Anterior cingulate cortex (tissue), 58 donors: ENCODE measurements at regions not wholly inside any gene's neighbourhood (a gene's known extent, or its start where the extent isn't known, plus 50 kb on each side); places are given as distances from the start of the nearest gene placed in this dataset.
A peak's percentile ranks its signal among the peaks of the same experiment; 100 is the strongest.
"Not testable (repeated sequence)": the region's sequence is repeated elsewhere in the genome, so short reads cannot be mapped to it uniquely, and the experiment has no call there.

ENCODE experiments used
- DNase-seq, 58 donors: peaks; one replicate each; lab custom pipeline; 2025; lab: John Stamatoyannopoulos, UW

DNA sequence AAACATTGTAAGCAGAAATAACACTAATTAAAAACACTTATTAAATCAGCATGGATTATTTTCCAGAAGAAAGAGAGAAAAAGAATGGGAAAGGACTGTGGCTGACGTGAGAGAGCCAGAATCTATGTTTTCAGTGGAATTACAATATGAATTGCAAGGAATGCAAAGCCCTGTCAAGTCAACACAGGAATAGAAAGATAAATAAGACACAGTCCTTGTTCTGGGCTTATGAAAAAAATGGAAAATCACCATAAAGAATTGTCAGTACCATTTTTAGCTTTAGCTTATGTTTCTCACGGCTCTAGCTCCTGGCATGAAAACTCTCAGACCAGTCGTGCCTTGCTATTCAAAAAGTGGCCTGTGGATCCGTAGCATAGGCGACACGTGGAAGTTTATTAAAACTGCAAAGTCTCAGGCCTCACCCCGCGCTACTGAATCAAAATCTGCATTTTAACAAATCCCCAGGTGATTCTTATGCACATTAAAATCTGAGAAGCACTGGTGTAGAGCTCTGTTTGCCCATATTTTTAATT is 549.1 kb downstream of the RPS29 start:
- DNase-seq, result no peak

DNA sequence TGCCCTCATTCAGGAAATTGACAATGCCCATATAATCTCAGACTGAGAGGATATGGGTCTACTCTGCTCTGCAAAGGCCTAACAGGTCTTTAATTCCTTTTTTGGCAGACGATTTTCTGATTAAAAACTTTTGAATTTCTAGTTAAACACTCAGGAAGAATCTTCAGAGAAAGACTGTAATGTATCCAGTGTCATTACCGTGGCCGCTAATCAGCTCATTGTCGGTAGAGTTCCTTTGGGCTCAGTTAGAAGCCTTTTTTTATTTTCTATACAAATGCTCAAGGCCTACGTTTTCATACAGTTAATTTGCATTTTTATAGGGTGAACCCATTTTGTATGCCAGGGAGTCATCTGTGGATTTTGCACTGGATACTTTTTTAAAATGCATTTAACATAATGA is 549.9 kb downstream of the RPS29 start:
- DNase-seq, result no peak

DNA sequence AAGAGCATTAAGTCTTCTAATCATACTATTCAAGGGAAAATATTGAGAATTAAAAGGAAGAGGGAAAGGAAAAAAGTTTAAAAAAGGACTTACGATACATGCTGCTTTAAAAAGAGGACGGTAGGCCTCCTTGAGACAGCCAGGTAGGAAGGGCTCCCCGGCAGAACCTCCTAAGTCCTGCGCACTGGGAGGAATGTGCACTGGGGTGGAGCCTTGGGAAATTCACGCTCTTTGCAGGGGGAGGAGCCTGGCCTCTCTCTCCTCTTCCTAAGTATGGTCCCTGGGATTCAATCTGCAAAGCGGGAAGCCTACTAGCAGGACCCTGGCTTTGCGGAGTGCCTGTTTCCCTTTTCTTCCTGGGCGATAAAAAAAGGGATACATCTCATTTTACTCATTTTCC is 553.0 kb downstream of the RPS29 start:
- no peak for DNase-seq

DNA sequence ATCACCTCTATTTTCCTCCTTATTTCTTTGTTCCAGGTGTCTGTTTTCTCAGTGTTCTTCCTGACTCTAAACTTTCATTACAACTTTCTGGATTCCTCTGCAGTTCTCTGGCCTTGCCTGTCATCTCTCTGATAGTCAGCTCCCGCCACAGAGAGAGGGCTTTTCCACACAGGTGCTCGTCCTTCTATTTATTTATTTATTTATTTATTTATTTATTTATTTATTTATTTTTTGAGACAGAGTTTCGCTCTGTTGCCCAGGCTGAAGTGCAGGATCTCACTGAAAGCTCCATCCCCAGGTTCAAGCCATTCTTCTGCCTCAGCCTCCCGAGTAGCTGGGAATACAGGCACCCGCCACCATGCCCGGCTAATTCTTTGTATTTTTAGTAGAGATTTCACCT is 554.5 kb downstream of the RPS29 start:
- not testable (repeated sequence) for DNase-seq

DNA sequence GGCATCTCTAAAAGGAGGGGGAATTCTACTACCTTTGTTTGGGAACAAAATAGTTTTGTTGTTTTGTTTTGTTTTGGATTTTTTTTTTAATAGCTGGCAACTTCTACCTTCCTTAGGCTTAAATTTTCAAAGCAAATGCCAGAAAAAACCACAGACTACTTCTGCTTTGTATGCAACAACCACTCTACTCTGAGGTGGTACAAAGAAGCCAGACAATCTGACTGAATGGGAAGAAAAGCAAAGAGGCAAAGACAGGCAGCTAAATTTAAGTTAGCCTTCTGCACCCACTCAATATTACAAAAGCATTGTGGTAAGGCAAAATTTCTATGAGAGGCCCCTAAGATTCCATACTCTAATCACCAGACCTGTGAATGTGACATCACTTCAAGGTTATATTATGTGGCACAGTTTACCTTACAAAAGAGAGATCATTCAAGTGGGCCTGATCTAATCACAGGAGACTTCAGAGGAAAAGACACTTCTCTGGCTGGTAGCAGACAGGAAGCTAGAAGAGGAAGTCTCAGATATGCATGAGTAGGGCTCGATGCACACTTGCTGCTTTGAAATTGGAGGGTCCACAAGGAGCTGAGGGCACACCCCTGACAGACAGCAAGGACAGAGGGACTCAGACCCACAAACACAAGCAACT is 566.6 kb downstream of the RPS29 start:
- DNase-seq, result no peak

DNA sequence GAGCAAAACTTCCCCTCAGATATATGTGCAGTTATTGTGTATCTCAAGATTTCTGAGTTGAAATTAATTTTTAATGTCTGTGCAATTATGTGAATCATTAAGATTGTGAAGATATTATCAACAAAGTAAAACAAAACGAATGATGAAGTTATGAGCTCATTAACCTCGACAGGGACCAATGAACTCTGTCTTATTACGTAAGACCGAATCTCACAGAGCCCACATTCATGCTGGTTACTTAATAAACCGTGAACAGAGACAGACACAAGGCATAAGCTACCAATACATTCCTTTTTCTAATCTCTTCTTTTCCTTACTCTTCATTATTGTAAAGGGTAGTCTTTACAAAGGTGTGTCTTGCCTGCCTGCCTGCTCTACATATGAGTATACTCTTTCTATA is 568.7 kb downstream of the RPS29 start:
- no peak for DNase-seq

DNA sequence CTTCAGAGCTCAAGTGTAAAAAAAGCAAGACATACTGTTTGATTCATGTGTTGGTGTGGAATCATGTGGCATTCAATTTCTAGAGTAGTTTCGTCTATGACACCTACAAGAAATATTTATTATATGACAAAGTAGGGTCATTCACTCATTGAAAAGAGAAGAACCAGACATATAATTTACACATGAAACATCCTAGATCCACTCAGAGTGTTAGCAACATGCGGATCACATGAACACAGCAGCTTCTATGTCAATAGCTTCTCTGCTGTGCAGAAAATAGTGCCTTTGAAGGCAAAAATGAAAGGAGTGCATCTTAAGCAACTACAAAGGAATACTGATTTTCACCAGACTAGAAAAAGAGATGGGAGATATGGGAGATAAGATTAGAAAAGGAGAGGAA is 569.8 kb downstream of the RPS29 start:
- DNase-seq, result no peak

DNA sequence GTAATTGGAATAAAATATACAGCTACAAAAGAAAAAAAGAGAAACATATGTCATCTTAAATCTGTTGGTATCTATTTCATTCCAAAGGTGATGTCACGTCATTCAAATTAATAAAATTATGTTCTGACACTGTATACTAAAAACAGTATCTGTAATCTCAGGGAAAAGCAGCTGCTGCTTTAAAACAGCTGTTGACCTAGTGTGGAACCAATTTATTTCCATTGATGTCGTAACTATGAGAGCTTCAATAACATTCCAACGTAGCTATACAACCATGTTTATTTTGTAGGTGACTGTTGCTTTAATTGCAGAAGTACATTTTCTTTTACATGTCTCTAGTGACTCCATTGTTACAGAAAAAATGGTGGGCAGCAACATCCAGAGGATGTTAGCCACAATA is 571.7 kb downstream of the RPS29 start:
- DNase-seq, result no peak

DNA sequence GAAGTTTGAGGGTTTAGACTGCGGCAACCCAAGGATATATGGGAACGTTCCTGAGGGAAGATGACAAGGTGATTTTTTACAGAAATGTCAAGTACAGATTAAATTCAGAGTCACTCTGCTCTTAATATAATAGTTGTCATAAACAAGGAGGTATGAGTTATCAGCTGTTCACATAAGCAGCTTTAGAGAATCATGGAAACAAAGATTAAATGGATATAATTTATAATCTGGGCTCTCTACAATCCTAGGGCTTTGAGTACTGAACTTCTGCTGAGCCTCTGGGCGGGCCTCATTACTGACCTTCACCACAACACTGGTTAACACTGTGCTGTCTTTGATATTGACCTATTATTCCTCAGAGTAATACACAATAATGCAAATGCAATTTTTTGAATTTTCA is 577.8 kb downstream of the RPS29 start:
- no peak for DNase-seq

DNA sequence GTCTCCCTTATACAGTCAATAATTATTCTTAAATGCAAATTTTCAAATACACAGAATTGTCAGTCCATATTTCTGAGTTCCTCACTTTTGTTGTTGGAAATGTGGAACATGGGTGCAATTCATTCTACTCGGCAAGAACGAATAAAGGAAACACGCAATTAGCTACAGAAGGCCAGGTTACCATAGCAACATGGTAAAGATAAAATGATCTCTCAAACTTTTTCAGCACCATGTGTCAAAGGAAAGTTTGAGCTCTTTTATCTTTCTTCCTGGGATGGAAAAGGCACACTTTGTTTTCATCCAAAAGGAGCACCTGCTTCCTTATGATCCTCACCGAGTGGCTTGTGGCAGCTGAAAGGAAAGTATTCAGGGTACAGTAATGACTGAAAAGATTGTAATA is 595.0 kb downstream of the RPS29 start:
- no peak for DNase-seq

DNA sequence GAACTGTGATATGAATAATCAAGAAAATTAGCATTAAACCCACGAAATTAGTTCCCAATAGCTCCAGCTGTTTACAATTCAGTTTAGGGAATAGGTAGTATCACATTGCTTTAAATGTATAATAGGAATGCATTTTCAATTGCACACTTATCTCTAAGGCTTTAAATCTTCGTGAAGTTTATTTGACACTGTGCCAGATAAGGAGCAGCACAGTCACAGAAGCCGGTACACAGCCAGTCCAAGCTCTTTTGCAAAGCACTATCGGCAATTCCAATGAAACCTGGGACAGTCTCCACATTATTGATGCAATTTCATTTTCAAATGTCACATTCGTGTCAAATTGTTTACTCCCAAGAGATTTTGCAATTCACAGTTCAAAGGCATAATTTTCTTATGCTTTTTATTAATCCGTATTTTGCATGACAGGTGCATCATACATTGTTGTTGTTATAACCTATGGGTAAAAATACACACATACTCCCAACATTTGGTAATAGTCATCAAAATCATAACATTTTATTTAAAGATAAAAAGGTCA is 602.8 kb downstream of the RPS29 start:
- DNase-seq, result no peak

DNA sequence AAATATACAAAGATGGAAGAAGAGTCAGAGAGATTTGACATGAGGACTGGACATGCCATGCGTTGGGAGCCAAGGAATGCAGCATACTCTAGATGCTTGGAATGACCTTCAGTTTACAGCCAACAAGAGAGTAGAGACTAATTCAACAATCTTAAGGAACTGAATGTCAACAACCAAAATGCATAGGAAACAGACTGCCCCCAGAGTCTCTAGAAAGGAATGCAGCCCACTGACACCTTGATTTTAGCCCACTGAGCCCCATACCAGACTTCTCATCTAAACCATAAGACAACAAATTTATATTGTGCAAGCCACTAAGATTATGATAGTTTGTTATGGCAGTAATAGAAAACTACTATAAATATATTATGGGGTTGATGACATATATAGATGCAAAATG is 611.2 kb downstream of the RPS29 start:
- DNase-seq, result no peak

DNA sequence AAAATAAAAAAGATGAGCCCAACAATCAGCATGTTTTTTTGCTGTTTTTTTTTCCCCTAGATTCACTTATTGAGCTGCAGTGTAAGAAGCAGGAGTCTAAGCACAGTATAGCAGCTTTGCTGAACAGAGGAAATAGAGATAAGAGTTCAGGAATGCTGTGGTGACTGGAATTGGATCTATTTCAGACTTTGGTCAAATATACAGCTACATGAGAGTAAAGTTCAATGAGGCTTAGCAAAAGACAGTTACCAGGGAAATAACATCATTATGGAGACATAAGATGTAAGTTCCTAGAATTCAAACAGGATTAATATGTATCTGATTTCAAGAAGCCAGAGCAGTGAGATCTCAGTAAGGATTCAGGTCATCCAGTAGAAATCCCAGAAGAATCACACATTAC is 613.0 kb downstream of the RPS29 start:
- no peak for DNase-seq

DNA sequence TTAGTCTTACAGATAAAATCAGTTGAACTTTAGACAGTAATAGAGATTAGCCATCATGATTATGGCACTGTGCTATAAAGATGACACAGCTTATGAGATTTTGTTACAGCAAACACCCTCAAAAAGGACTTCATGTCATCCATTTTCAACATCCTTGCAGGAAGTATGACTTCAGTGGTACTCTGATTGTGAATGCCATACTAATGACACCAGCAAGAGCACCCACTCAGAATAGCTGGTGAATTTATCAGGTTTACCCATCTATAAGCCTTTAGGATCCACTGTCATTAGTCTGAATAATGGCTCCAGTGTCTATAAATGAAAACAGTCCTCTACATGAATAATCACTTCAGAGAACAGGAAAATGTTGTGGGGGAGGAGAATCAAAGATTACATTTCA is 615.2 kb downstream of the RPS29 start:
- no peak for DNase-seq

DNA sequence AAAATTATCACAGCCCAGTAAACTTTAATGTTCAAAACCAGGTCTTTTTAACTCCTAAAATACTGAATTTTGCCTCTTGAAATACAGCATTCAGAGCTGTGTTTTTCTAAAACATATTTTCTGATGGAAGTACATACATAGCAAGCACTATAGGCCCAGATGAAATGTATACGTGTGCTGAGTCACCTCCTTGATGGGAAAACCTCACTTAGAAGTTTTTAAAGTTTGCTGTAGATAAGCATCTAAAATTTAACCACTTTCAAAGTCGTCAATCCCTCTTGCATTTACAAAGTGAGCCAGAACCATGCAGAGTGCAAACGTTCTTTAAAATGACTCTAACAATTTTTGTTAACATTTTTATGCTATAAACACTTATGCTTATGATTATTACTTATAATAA is 618.8 kb downstream of the RPS29 start:
- no peak for DNase-seq

DNA sequence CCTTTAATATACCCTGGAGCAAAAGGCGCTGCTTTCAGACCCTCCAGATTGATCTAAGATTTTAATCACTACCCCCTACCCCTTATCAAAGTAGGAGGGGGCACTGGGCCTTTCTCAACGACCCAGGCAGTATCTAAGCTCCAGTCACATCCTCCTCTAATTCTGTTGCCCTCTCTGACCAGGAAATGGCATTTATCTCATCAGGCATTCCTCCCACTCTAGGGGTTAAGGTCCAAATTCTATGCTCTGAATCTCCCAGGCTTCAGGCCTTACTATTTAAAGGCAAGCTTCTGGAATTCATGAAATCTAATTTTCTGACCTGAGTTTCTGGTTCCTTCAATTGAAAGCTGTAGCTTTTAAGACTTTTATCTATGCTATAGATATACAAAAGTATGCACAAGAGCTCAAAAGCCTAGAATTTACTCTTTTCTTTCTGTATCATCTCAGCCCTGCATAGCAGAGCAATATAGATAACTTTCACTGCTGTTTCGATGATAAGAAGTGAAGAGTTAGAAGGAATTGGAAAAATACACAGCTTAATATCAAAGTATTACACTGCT is 622.9 kb downstream of the RPS29 start:
- no peak for DNase-seq

DNA sequence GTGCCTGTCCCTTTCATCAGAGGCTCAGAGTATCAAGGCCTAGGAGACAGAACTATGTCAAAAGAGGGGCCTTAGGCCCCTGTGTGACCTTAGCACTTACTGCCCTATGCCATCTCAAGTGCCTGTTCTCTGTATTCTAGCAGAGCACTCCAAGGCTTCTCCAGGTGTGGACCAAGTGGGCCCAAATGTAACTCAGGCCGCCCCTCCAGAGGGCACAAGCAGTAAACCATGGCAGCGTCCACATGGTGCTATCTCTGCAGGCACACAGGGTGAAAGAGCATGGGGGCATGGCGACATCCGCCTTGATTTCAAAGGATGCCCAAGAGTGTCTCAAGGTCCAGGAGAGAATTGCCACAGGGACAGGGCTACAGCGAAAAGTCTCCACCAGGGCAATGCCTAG is 628.7 kb downstream of the RPS29 start:
- DNase-seq, result no peak

DNA sequence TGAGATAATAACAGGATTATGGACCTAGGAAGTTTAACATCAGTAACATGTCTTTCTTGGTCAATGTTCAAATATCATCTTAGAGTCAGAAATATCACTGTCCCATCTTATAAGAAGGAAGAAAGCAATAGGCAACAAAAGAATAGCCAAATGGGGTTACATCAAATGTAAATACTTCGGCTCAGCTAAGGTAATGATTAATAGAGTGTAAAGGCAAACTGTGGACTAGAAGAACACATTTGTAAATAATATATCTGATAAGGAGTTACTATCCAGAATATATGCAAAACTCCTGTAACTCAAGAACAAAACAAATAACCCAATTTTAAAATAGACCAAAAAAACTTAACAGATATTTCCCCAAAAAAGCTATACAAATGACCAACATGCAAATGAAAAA is 630.3 kb downstream of the RPS29 start:
- DNase-seq, result no peak

DNA sequence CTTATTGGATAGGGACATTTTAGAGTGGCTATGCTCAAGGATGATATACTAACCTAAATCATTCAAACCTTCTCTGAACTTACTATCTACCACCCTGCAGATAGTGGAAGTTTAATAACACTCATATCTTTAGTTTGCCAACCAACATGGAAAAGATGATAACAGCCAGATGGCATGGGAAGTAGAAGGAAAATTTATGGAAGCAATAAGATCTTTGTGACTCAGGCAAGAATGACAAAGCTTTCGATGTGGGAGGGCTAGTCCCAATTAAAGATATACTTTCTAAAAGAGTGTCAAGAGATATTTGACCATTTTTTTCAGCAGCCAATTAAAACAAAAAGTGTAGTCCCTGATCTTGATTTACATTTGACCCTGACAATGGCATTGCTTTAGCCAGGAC is 631.7 kb downstream of the RPS29 start:
- DNase-seq, result no peak

DNA sequence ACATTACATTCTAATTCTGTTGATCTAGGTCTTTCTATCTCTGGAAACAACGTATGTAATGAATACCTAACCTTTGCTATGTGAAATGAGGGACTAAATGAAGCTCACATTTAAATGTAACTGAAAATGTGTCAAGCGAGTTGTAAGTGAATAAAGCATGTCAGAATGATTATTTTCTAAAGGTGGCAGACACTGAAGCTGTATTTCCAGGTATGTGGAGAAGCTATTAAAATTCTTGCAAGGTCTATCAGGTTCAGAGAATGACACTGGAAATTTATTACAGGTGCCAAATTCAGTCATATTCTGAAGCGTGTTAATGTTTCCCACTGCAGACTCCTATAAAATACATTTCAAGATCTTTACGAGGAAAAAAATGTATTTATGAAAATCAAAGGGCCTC is 641.4 kb downstream of the RPS29 start:
- DNase-seq, result no peak

DNA sequence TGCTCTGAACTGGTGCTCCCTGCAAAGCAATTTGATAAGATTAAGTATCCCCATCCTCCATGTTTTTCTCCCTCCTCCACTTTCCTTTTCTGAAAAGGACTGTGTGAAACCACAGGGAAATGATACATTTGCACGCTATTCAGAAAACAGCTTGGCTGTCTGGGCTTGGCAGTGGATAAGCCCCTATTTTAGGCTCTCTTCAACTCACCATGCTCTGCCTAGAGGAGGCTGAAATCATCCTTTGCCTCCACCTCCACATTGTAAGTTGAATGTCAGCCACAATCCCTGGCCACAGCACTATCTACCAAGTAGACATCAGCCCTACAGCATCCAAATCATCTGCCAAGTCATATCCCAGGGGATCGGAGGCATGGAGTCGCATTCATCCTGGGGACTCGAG is 642.3 kb downstream of the RPS29 start:
- DNase-seq, result peak in 24 of 58 donors; percentile 3 to 71 (median 23)

DNA sequence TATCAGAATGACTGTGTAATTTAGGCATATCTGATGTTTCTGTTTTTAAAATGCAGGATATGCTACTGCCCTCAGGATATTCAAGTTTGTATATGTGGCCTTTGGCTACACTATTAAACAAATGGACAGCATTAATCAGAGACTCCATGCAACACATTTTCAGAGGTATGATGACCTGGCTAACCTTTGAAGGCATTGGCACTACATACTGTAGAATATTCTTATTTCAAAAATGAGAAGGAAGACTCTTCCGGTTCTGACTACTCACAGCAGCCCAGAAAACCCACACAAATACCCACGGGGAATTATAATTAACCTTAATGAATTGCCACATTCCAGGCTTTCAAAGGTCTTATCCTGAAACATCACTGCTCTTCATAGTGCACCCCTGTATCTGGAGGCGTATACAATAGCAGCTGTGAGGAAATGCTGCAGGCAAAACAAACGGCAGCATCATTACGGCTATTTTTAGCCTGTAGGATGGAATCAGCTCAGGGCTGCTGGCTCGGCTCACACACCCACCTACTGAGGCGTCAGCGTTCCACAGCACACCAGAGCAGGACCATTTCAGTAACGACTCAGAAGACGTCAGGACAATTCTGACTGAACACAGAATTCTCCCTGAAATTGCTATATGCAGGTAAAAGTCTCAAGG is 648.5 kb downstream of the RPS29 start:
- peak in 23 of 58 donors; percentile 1 to 41 (median 20) for DNase-seq
